Stimulated activated CD8-positive, alpha-beta memory T cell treated with anti-CD3 and anti-CD28 coated beads, Interleukin-12 subunit alpha, Interleukin-12 subunit beta, amount 100 ng/mL, for 4 hours (primary cell): ENCODE measurements at regions not wholly inside any gene's neighbourhood (a gene's known extent, or its start where the extent isn't known, plus 50 kb on each side); places are given as distances from the start of the nearest gene placed in this dataset.

ENCODE experiments used
- DNase-seq: peaks from one replicate; pipeline ENCODE4 v3.0.0-alpha.2; 2020; ENCODE audit warnings: low read depth

DNA sequence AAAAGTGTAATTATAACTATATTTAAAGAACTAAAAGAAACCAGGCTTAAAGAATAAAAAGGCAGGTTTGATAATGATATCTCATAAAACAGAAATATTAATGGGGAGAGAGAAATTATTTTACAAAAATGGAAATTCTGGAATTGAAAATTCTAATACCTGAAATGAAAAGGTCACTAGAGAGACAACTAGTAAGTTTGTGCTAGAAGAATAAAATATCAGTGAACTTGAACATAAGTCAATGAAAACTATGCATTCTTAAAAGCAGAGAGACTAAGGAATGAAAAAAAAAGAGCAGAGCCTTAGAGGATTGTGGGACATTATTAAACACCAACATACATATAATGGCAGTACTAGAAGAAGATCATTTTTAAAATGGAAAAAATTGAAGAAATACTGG, 1475.0 kb upstream of the ZEB2 start:
- no peak for DNase-seq

DNA sequence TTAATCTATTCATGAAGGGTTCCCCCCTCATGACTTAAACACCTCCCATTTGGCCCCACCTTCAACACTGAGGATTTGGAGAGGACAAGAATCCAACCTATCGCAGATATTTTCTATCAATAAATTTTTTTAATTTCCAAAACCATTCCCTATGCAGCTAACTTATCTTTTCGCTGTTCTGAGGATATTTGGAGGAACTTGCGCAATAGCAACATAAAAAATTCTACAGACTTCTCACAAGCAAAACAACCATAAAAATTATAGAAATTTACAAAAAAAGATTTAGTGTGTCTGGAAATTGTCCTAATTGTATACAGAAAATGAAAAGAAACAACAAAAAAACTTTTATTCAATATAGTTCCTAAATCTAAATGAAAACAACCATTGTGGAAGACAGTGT, 1472.7 kb upstream of the ZEB2 start:
- no peak for DNase-seq

DNA sequence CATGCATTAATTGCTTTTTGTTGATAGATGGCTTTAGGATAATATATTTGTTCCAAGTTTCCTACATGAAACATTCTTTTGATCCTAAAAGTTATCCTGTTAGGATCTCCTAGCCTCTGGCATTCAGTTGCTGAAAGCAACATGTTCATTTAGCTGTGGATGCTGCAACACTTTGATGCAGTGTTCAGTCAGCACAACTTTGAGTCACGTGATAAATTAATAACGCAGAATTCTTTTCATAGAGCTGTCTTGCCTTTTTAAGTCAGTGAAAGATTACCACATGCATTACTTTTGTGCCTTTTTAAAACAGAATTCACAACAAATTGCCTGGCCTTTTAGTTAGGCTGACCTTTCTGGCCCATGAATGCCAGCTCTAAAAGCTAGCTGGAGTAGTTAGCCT, 1467.9 kb upstream of the ZEB2 start:
- no peak for DNase-seq

DNA sequence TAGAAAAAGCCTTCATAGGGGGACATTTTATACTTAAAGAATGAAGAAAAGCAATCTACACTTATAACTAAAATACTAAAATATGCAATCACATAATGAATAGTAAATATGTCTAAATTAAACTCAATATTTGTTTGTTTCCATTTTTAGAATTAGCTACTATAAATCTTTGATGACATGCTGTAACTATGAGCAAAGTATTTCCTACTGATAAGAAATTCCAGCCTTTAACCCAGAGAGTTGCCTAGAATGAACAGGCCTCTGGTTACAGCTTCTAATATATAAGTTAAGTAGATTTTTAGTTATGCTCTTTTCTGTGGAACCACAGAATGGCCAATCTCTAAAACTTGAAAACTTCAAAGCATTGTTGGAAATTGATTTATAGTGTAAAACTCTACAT, 1465.6 kb upstream of the ZEB2 start:
- DNase-seq = no peak

DNA sequence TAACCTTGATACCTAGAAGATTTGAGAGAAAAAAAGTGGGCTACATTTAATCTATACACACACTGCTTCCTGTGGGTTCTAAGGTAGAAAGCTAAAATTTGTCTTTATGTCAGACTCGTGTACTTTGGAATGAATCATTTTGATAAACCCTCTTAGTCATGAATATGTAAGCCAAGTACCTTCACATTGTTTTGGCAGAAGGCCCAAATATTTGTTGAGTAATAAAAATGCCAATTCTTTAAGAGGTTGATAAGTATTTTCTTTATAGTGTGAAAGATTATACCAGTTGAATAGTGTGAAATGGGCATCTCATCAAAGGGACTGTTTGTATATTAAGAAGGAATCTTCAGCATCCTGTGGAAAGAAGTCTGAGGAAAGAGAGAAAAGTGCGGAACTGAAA, 1464.7 kb upstream of the ZEB2 start:
- no peak for DNase-seq

DNA sequence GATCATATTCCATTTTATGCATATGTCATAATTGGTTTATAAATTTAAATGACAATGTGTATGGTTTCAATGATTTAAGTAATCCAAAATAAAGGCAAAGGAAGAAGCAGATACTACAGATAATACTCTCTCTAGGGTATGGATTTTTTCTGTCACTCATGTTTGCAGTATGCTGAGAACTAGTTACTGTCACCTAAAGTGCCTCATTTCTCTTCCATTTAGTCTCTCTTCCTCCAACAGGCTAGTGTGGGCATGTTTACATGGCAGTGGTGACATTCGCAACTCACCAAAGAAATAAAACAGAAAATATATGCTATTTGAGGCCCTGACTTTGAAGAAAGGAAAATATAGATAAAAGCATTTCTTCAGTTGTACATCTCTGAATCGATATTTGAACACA, 1460.4 kb upstream of the ZEB2 start:
- no peak for DNase-seq

DNA sequence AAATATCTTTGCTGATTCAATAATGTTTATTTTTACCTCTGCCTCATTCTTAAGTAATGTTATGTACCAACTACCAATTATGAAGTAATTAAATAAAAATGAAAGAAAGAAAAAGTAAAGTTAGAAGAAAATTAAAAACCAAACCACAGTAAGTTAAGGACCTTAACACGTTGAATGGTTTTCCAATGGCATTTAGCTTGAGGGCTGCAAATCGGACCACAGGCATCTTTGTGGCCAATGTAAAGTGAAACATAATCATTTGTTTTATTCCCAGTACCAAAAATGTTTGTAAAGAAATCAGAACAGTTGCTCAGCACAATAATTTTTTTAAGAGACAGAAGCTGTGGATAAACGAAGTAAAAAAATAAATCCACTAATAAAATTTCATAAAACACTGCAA, 1455.5 kb upstream of the ZEB2 start:
- no peak for DNase-seq

DNA sequence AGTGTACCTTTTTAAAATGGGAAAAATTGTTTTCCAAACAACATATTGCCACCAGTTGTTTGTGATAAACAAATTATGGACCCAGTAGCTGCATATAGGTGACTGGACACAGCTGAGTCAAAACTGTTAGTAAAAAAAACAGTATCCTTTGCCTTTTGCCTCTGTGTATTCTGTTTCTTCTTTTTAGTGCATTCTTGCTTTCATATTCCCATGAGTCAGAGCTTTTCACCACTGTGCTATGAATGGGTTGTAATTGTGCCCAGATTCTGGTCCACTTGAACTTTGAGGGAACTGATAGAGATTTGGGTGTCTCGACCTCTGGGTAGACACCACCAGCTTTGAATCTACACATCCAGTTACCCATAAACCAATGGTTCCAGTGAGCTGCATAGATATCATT, 1441.9 kb upstream of the ZEB2 start:
- no peak for DNase-seq

DNA sequence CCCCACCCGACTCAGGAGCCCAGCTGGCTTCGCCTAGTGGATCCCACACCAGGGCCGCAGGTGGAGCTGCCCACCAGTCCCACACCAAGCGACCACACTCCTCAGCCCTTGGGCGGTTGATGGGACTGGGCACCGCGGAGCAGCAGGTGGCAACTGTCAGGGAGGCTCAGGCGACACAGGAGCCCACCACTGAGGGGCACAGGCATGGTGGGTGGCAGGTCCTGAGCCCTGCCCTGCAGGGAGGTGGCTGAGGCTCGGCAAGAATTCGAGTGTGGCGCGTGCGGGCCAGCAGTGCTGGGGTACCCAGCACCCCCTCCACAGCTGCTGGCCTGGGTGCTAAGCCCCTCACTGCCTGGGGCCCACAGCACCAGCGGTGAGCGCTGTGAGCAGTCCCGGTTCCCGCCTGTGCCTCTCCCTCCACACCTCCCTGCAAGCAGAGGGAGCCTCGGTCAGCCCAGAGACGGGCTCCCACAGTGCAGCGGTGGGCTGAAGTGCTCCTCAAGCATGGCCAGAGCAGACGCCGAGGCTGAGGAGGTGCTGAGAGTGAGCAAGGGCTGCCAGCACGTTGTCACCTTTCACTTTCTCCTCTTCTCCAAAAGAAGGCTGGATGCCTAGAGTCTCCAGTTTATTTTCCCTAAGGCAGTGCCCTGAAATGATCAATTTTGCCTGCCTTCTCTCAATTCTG, 1440.7 kb upstream of the ZEB2 start:
- no peak for DNase-seq

DNA sequence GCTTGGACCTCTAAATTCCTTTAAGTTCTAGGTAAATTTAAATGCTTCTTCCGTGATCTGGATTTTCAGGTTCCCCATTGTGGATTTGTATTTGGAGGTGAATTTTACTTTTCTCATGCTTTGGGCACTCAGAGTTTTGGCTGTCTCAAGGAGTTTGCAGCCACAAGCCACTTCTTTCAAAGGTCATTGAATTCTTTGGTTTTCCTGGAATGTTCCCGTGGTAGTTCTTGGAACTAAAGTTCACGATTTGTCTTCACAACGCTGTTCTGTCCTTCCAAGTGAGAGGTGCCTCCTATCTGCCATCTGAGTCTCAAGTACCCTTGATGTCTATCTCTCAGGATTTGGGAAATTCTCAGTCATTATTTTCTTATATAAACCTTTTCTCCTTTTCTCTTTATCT, 1438.7 kb upstream of the ZEB2 start:
- no peak for DNase-seq

DNA sequence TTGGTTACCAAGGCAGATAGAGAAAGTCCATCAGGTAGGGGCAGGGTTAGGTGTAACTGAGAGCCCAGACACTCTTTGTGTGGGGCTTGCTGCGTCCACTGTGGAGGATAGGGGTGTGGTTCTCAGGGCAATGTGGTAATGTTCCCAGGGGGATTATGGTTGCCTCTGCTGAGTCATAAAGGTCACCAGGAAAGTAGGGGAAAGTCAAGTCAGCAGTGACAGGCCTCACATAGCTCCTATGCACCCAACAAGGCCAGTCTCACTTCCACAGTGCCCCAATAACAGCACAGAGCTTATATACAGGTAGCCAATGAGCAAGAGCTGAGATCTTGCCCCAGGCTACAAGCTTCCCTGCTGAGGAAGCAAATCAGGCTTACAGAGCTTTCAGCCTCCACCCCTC, 1438.0 kb upstream of the ZEB2 start:
- no peak for DNase-seq

DNA sequence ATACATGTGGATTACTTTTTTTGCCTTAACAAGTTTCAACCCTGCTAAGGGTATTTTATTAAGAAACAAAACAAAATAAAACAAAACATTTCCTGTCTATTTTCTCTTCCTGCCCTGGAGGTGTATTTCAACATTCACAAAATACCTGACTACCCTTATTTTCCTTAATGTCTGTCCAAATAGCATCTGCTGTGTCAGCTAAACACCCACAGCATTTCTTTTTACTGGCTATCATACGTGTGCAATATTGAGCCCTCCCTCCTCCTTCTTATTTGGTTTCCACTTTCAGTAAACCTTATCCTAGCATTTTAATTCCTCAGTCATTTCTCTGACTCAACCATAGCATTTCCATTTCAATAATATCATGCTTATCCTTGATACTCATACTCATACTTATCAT, 1420.0 kb upstream of the ZEB2 start:
- no peak for DNase-seq

DNA sequence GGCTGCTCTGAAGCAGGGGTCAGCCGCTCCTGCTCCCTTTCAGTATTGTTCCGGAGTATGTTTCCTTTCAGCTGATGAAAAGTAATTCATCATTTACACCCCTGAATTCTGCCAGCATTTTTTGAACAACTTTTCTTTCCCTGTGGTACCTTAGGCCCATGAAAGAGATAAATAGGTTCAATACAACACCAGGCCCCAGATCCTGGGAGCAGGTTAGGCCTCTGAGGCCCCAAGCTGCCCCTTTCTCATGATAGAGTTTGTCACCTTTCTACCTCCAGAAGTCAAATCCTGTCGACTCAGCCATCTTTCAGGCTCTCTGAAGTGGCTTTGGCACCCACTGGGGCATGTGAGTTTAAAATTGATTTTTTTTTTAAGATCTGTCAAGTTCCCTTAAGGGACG, 1415.1 kb upstream of the ZEB2 start:
- DNase-seq = no peak

DNA sequence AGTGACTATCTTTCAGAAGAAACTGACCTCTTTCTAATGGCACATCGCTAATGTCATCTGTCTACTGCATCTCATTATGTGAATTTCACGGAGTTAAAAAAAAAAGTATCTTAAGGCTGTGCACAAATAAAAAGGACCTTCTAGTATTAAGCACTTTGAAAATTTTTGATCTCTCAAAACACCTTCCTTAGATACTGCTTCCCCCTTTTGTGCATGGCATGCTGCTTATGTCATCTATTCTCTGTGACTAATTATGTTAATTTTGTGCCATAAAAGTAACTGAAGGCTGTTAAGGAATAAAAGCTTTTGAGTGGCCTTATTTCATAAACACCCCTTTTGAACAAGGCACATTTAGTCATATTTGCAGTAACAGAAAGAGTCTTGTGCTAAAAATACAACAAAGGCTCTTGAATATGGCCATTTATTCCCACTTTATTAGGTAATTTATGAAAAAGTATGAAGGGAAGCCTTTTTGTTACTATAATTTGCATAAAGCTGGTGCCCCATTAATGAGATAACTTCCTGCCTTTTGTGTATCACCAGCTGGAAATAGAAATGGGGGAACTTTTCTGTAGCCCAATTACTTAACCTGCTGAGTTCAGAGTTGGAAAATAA, 1412.0 kb upstream of the ZEB2 start:
- no peak for DNase-seq

DNA sequence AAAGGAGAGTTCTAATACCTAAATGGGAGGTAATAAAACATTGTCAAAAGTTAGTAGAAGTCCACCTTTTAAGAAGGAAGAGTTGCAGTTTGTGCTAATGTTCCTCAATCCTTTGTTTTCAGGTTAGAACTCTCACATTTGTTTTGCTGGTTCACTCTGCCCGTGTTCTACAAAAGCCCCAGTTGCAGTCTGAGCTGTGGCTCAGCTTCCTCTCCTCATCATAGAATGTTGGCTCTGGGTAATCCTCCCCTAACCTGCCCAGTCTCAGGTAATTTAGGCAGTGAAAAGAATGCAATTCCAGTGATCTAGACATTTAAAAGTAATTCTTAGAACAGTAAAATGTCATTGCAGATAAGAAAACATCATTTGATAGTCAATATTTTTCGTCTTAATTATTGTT, 1410.4 kb upstream of the ZEB2 start:
- DNase-seq = no peak

DNA sequence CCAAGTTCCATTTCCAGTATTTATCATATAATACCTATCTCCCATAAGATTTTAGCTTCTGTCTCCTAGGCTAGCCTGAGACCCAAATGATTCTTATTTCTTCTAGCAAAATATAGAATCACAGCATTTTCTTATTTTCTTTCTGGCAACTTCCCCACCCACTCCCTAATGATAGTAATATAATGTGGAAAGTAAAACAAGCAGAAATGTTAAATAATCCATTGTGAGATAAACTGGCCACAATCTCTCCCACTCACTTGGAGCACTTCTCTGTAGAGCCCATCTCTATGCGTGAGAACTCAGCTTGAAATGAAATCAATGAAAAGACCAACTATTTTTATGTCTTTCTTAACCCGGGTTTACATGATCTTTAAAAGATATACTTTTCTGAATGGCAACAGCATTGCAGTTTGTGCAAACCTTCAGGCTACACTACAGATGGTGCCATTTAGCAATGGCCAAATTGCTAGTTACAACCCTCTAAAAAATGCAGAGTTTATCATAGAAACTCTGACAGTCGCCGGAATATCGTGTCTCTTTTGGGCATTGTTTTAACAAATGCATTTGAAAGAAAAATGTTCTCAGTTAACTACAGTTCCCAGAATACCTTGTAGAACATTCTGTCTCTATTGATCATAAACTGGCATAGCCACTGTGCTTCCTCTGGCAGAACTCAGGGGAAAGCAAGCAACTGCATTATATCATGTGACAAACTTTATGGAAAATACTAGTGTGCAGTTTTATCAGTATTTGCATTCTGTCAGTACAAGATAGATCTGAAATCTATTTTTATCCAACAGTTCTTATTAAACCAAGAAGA, 1407.4 kb upstream of the ZEB2 start:
- no peak for DNase-seq

DNA sequence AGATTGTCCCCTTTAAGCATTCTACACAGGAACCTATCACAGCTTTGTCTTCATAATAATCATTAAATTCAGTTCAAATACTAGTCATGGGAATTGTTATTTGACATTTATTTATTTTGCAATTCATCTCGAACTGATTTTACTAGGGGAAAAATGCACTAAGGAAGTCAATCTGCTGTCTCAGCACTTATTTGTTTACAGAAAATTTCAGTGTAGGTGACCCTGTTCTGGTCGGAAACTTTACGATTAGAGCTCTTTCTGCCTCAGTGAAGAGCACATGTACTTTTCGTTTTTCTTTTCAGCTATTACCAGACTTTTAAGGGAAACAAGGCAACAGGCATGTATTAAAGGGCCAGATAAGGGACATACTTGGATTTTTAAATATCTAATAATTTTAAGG, 1405.7 kb upstream of the ZEB2 start:
- no peak for DNase-seq

DNA sequence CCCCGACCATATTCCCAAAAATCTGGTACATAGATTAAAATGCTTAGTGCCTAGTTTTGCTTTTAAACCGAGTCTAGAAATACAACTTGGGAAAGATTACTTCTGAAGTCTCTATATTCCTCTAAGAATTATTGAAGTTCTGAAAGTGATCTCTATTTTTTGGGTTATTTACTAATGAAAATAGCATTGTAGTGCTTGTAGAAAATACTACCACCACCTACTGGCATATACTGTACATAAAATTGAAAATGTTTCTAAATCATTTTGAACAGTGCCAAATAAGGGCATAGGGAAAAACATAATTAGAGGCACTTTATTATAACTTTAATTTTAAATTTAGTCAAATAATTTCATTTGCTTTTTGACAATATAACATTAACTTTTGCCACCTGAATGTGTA, 1399.6 kb upstream of the ZEB2 start:
- no peak for DNase-seq

DNA sequence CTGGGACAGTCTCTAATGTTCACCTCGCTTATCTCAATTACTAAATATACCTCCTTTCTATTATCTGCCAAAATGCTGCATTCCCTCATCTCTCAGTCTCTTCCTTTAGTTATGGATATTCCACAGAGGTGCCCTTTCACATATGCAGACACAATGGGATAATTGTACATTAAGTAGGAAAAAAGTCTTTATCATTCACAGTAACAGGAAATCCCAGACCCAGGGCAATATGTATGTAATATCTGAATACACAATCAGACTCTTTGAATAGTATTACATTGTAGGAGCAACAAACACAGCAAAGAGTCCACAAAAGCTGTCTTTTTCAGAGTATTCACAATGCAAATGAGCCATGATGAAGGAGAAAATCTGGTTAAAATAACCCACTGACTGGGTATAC, 1399.0 kb upstream of the ZEB2 start:
- no peak for DNase-seq

DNA sequence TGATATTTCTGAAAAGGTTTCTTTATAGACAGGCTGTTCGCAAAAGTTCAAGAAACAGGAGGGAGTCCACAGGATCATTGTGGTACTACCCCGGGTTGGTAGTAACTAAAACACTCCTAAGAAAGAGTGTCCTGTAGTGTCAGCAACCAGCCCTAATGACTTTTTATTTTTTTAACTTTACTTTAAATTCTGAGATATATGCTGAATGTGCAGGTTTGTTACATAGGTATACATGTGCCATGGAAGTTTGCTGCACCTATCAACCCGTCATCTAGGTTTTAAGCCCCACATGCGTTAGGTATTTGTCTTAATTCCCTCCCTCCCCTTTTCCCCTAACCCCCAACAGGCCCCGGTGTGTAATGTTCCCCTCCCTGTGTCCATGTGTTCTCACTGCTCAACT, 1396.9 kb upstream of the ZEB2 start:
- DNase-seq = no peak

DNA sequence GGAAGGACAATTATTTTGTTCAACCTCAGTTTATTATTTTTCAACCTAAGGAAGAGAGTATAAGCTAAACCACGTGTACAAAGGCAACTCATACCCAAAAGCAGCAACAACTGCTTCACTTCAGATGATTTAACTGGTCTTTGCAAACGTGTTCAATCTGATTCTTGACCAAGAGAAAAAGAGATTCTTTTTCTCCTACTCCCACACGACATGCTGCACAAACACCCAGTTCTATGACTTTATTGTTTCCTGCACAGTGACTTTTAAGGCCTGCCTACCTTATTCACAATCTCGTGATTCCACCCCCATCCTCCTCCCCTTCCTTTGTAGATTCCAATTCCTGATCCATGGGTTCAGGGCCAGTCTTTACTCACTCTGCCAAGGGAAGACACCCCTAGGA, 1394.8 kb upstream of the ZEB2 start:
- no peak for DNase-seq

DNA sequence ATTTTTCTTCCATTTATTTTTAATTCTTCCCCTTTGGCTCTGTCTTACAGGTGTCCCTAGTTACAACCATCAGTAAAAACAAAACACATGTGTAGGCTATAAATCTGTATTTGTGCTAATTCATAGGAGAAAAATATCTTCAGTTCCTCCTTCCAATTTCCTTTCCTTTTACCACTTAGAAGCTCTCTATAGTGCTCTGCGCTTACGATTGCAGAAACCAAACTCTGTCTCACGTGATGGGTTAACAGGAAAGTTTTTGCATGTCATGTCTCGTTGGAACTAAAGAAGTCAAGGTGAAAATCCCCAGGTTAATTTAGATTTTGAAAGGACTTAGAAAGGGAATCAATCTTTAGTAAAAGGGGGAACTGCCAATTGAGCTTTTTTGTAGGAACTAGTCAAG, 1390.5 kb upstream of the ZEB2 start:
- DNase-seq = no peak

DNA sequence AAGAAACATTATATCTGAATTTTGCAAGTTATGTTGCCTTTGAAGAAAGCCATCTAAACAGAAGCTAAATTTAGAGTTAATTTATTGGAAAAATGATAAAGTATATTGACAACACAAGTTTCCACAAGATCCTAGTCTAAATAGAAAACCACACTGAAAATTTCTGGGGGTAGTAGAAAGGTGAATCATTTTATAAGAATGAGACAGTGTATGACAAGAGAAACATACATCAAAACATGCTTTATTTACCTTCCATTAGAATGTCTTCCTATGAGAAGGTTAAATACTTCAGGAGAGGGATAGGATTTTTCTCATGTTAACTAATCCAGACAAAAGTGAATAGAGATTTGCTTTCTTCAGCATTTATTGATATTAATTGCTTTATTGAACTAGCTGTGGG, 1389.8 kb upstream of the ZEB2 start:
- DNase-seq = no peak
